ENCODE measurements at regions not wholly inside any gene's neighbourhood (a gene's known extent, or its start where the extent isn't known, plus 50 kb on each side); places are given as distances from the start of the nearest gene placed in this dataset.
"Not testable (repeated sequence)": the region's sequence is repeated elsewhere in the genome, so short reads cannot be mapped to it uniquely, and the experiment has no call there.

DNA sequence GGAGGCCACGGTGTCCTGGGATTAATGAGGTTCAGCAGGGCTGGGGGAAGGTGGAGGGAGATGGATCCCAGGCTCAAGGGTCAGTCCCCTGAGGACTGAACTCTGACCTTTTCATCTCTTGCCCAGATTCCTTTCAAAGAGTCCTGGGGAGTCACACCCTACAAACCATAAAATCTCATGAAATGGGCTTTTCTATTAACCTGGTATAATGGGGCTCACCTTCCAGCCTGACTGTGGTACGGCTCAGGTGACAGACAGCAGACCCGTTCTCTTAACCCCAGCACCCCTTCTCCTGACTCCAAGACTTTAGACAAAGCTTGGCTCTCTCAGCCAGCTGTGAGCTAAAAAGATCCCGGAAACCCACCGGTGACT is 268.2 kb downstream of the ADGRD1 start:
- no peaks in the 10 kb centered on the region for H3K9me3 Mint-ChIP-seq
- H3K4me3 ChIP-seq (ENCODE audit: low read length in 2 of 2), result no peak overlapping the region
- H3K9me3 ChIP-seq (ENCODE audit: control insufficient read depth in 1 of 2, low read length in 2 of 2), result no peaks in the 10 kb centered on the region
- H3K36me3 Mint-ChIP-seq, result no peaks in the 10 kb centered on the region
- H3K27me3 ChIP-seq (ENCODE audit: insufficient read depth, low read length), result no peaks in the 10 kb centered on the region
- no peak for DNase-seq
- no peaks in the 10 kb centered on the region for H3K4me1 ChIP-seq (ENCODE audit: insufficient read depth, low read length)
- peaks cover 9 to 13% of the 10 kb centered on the region in 2 donors for H3K27me3 Mint-ChIP-seq
- ChIA-PET CTCF (ENCODE audit: partially characterized antibody) (no interaction called here), POLR2A (ENCODE audit: partially characterized antibody) (no interaction called here)
- no peak overlapping the region for H3K27ac ChIP-seq (ENCODE audit: low read depth, low read length)
- H3K4me1 Mint-ChIP-seq, result peaks cover 4 to 11% (median 7%) of the 10 kb centered on the region in 4 donors
- H3K4me3 Mint-ChIP-seq, result peak overlapping the region in 3 of 8 donors; percentile 3 to 65 (median 61)
- intact Hi-C loops (cut with micrococcal nuclease), result no loop called here
- no peaks in the 10 kb centered on the region for H3K36me3 ChIP-seq (ENCODE audit: insufficient read depth, low read length)
- H3K27ac Mint-ChIP-seq, result no peak overlapping the region

DNA sequence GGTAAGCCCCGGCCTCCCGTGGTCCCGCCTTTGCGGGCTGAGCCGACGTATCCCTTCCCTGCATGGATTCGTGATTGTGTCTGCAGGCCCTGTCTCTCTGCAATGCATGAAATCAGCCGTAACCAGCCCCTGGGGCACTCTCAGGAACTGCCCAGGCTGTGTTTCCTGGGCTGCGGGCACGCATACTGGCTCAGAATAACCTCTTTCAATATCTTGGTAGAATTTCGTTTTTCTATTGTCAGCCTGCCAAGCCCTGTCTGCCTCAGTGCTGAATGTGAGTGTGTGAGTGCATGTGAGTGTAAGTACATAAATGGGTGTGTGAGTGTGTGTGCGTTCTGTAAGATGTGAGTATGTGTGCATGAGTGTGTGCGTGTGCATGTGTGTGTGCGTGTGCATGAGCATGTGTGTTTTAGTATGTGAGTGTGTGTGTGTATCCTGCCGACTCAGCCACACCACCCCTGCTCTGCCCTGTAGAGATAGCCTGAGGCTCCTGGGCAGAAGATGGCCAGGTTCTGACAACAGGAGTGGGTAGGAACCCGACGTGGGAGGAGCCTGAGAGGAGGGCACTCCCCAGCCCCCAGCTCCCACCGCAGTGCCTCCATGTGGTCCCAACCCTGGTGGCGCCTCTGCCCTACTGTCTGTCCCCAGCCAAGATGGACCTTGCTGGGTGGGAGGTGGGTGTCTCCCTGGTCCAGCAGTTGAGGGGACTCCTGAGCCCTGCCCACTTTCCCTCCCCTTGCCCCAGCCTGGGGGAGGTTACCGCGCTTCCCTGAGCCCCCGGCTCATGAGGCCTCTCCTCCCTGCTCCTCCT is 268.8 kb downstream of the ADGRD1 start:
- Mint-ChIP-seq H3K36me3 (no peaks in the 10 kb centered on the region), H3K27ac (peak overlapping the region in 1 of 7 donors; percentile 34), H3K9me3 (no peaks in the 10 kb centered on the region), H3K4me1 (peaks cover 4 to 11% (median 7%) of the 10 kb centered on the region in 4 donors), H3K4me3 (peak overlapping the region in 5 of 8 donors; percentile 3 to 65 (median 53)), H3K27me3 (peaks cover 8 to 9% of the 10 kb centered on the region in 2 donors)
- ChIA-PET POLR2A (ENCODE audit: partially characterized antibody) (no interaction called here), CTCF (ENCODE audit: partially characterized antibody) (no interaction called here)
- Histone ChIP-seq H3K27ac (ENCODE audit: low read depth, low read length) (no peak overlapping the region), H3K9me3 (ENCODE audit: control insufficient read depth in 1 of 2, low read length in 2 of 2) (no peaks in the 10 kb centered on the region), H3K36me3 (ENCODE audit: insufficient read depth, low read length) (no peaks in the 10 kb centered on the region), H3K27me3 (ENCODE audit: insufficient read depth, low read length) (no peaks in the 10 kb centered on the region), H3K4me1 (ENCODE audit: insufficient read depth, low read length) (no peaks in the 10 kb centered on the region), H3K4me3 (ENCODE audit: low read length in 2 of 2) (no peak overlapping the region)
- no peak for DNase-seq
- intact Hi-C loops (cut with micrococcal nuclease), result no loop called here

DNA sequence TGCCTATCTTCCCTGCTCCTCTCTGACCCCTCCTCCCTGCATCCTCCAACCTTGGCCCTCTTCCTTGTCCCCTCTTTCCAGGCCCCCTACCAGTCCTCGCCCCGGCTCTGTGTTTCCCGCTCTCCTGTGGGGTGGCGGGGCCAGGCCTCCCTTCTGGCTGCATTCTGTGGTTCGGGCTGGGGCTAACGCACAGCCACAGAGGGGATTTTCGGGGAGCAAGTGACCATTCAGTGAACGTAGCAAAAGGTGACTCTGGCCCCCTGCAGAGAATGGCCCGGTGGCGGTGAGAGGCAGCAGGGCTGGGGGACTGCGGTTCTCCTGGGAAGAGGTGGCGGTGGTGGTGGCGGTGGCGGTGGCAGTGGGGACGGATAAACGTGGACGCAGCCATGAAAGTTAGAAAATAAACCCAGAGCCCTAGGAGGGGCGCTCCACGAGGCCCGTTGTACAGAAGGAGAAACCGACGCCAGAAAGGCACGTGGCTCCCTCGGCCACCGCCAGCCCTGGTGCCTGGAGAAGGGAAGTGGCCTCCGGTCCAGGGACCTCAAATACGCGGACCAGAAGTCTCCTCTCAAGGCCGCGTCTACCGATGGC is 269.6 kb downstream of the ADGRD1 start:
- DNase-seq, result no peak
- Mint-ChIP-seq H3K27ac (no peak overlapping the region), H3K27me3 (peaks cover 5 to 9% of the 10 kb centered on the region in 2 donors), H3K36me3 (no peaks in the 10 kb centered on the region), H3K4me3 (no peak overlapping the region), H3K9me3 (no peaks in the 10 kb centered on the region), H3K4me1 (peaks cover 4 to 11% (median 7%) of the 10 kb centered on the region in 4 donors)
- Histone ChIP-seq H3K4me1 (ENCODE audit: insufficient read depth, low read length) (no peaks in the 10 kb centered on the region), H3K9me3 (ENCODE audit: control insufficient read depth in 1 of 2, low read length in 2 of 2) (no peaks in the 10 kb centered on the region), H3K36me3 (ENCODE audit: insufficient read depth, low read length) (no peaks in the 10 kb centered on the region), H3K27me3 (ENCODE audit: insufficient read depth, low read length) (no peaks in the 10 kb centered on the region), H3K4me3 (ENCODE audit: low read length in 2 of 2) (no peak overlapping the region), H3K27ac (ENCODE audit: low read depth, low read length) (no peak overlapping the region)
- intact Hi-C loops (cut with micrococcal nuclease), result no loop called here
- ChIA-PET CTCF (ENCODE audit: partially characterized antibody) (no interaction called here), POLR2A (ENCODE audit: partially characterized antibody) (no interaction called here)

DNA sequence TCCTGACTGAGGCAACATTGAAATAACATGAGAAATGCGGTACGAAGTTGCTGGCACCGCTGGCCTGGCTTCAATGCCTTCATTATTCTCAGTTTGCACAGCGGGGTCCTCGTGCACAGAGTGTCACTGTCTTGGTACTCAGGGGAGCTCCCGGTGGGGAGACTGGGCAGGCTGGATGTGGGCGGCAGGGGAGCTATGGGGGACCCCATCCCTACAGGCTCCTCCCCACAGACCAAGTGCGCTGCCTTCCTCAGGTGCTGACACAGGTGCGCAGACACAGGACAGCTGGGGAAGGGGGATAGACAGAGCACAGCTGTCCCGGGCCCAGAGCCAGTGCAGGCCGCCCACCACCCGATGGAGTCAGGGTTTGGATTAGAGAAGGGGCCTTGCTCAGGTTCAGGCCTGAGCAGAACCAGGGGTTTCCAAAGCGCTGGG is 270.1 kb downstream of the ADGRD1 start:
- Mint-ChIP-seq H3K36me3 (no peaks in the 10 kb centered on the region), H3K4me1 (peaks cover 4 to 11% (median 7%) of the 10 kb centered on the region in 4 donors), H3K27ac (no peak overlapping the region), H3K4me3 (no peak overlapping the region), H3K9me3 (no peaks in the 10 kb centered on the region), H3K27me3 (peaks cover 6 to 11% of the 10 kb centered on the region in 2 donors)
- H3K27me3 ChIP-seq (ENCODE audit: insufficient read depth, low read length), result no peaks in the 10 kb centered on the region
- H3K4me1 ChIP-seq (ENCODE audit: insufficient read depth, low read length), result no peaks in the 10 kb centered on the region
- intact Hi-C loops (cut with micrococcal nuclease), result no loop called here
- DNase-seq, result no peak
- H3K9me3 ChIP-seq (ENCODE audit: control insufficient read depth in 1 of 2, low read length in 2 of 2), result no peaks in the 10 kb centered on the region
- no peak overlapping the region for H3K4me3 ChIP-seq (ENCODE audit: low read length in 2 of 2)
- no peaks in the 10 kb centered on the region for H3K36me3 ChIP-seq (ENCODE audit: insufficient read depth, low read length)
- no peak overlapping the region for H3K27ac ChIP-seq (ENCODE audit: low read depth, low read length)
- CTCF ChIA-PET (ENCODE audit: partially characterized antibody), result no interaction called here
- POLR2A ChIA-PET (ENCODE audit: partially characterized antibody), result no interaction called here

DNA sequence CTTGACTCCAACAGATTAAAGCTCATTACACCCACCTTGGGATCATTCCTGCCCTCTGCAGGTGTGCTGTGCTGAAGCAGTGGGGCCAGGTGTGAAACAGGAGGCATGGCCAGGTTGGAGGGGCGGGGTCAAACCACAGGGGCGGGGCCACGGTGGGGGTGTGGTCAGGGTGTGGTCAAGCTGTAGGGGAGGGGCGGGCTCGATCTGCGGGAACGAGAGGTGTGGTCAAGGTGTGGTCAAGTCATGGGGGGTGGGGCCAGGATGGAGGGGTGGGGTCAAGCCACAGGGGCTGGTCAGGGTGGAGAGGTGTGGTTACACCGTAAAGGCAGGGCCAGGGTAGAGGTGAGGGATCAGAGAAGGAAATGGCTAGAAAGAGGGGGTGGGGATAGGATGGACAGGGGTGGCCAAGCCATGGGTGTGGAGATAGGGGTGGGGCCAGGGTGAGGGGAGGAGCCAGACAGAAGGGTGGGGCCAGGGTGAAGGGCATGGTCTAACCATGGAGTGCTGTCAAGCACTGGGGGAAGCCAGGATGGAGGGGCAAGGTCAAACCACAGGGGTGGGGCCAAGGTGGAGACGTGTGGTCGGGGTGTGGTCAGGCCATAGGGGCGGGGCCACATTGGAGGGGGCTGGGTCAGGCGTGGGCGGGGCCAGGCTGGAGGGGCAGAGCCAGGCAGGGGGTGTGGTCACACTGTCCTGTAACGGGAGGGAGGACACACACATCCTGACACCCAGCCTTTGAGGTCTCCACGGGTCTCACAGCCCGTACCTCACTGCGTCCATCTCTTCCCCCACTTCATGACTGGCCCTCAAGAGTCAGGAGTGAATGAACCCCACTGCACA is 270.7 kb downstream of the ADGRD1 start:
- H3K9me3 Mint-ChIP-seq; H3K4me3 ChIP-seq (ENCODE audit: low read length in 2 of 2); H3K4me1 ChIP-seq (ENCODE audit: insufficient read depth, low read length); H3K9me3 ChIP-seq (ENCODE audit: control insufficient read depth in 1 of 2, low read length in 2 of 2); CTCF ChIA-PET (ENCODE audit: partially characterized antibody); DNase-seq; H3K27me3 ChIP-seq (ENCODE audit: insufficient read depth, low read length); H3K4me3 Mint-ChIP-seq; H3K27ac Mint-ChIP-seq; H3K36me3 ChIP-seq (ENCODE audit: insufficient read depth, low read length); H3K27ac ChIP-seq (ENCODE audit: low read depth, low read length); H3K36me3 Mint-ChIP-seq; POLR2A ChIA-PET (ENCODE audit: partially characterized antibody): not testable (repeated sequence)
- intact Hi-C loops (cut with micrococcal nuclease), result loop anchor here (5.0 kb wide), 1 partner anchor 213 kb away; no protein-coding TSS in a partner anchor
- Mint-ChIP-seq H3K4me1 (peaks cover 4 to 11% (median 7%) of the 10 kb centered on the region in 4 donors), H3K27me3 (peaks cover 10 to 13% of the 10 kb centered on the region in 2 donors)

DNA sequence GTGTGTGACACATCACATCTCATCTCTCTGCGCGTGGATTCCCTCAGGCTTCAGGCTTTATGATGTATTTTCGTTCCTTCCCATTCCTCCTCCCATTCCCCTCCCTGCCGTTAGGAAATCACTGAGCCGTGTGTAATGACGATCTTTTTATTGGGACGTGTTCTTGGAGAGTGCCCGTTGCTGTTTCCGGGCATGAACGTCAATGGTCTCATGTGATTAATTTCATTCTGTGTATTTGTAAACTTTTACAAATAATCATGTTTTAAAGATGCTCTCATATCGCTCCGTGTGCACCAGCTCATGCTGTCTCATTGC is 271.3 kb downstream of the ADGRD1 start:
- Mint-ChIP-seq H3K4me1 (peaks cover 4 to 11% (median 7%) of the 10 kb centered on the region in 4 donors), H3K27me3 (peaks cover 10 to 15% of the 10 kb centered on the region in 2 donors)
- H3K27ac Mint-ChIP-seq; H3K4me3 ChIP-seq (ENCODE audit: low read length in 2 of 2); H3K36me3 ChIP-seq (ENCODE audit: insufficient read depth, low read length); DNase-seq; H3K9me3 ChIP-seq (ENCODE audit: control insufficient read depth in 1 of 2, low read length in 2 of 2); CTCF ChIA-PET (ENCODE audit: partially characterized antibody); H3K36me3 Mint-ChIP-seq; H3K9me3 Mint-ChIP-seq; H3K27ac ChIP-seq (ENCODE audit: low read depth, low read length); H3K27me3 ChIP-seq (ENCODE audit: insufficient read depth, low read length); POLR2A ChIA-PET (ENCODE audit: partially characterized antibody); H3K4me3 Mint-ChIP-seq; H3K4me1 ChIP-seq (ENCODE audit: insufficient read depth, low read length): not testable (repeated sequence)
- intact Hi-C loops (cut with micrococcal nuclease), result loop anchor here (5.0 kb wide), 1 partner anchor 212 kb away; no protein-coding TSS in a partner anchor

Data from CD4-positive, alpha-beta memory T cell (primary cell).